ENCODE measurements at regions not wholly inside any gene's neighbourhood (a gene's known extent, or its start where the extent isn't known, plus 50 kb on each side); places are given as distances from the start of the nearest gene placed in this dataset.

GRCh38 chr13:99911965-99912566 lies 59.5 kb downstream of the ZIC5 start:
- Mint-ChIP-seq H3K4me3 (no peak overlapping the region), H3K27me3 (peaks cover 22% of the 10 kb centered on the region), H3K9me3 (peaks cover 0 to 3% (median 0%) of the 10 kb centered on the region in 3 donors), H3K36me3 (peaks cover 2% of the 10 kb centered on the region), H3K4me1 (peaks cover 0 to 2% (median 2%) of the 10 kb centered on the region in 3 donors), H3K27ac (no peak overlapping the region)

GRCh38 chr13:99911069-99911964 lies 60.2 kb downstream of the ZIC5 start:
- Mint-ChIP-seq H3K36me3 (peaks cover 2% of the 10 kb centered on the region), H3K4me1 (no peaks in the 10 kb centered on the region), H3K9me3 (peaks cover 0 to 3% (median 0%) of the 10 kb centered on the region in 3 donors), H3K27ac (peak overlapping the region in 1 of 3 donors; percentile 38), H3K27me3 (peaks cover 21% of the 10 kb centered on the region), H3K4me3 (no peak overlapping the region)

- Mint-ChIP-seq H3K4me1 (no peaks in the 10 kb centered on the region), H3K27me3 (peaks cover 26% of the 10 kb centered on the region), H3K4me3 (no peak overlapping the region), H3K27ac (no peak overlapping the region), H3K9me3 (peaks cover 0 to 3% (median 0%) of the 10 kb centered on the region in 3 donors), H3K36me3 (peaks cover 2% of the 10 kb centered on the region)
These were observed 61.5 kb downstream of the ZIC5 start for GRCh38 chr13:99909836-99910619.

GRCh38 chr13:99909097-99909835 lies 62.3 kb downstream of the ZIC5 start:
- H3K9me3 Mint-ChIP-seq, result peaks cover 0 to 3% (median 0%) of the 10 kb centered on the region in 3 donors
- peaks cover 2% of the 10 kb centered on the region for H3K36me3 Mint-ChIP-seq
- no peak overlapping the region for H3K4me3 Mint-ChIP-seq
- H3K27ac Mint-ChIP-seq, result no peak overlapping the region
- no peaks in the 10 kb centered on the region for H3K4me1 Mint-ChIP-seq
- H3K27me3 Mint-ChIP-seq, result peaks cover 26% of the 10 kb centered on the region

GRCh38 chr13:99908140-99908803 lies 63.3 kb downstream of the ZIC5 start:
- Mint-ChIP-seq H3K4me1 (no peaks in the 10 kb centered on the region), H3K27me3 (peaks cover 31% of the 10 kb centered on the region)

GRCh38 chr13:99907627-99908026 lies 63.9 kb downstream of the ZIC5 start:
- Mint-ChIP-seq H3K27me3 (peaks cover 37% of the 10 kb centered on the region), H3K4me3 (no peak overlapping the region)

More at GRCh38 chr13:99908140-99908803, 63.3 kb downstream of the ZIC5 start:
- Mint-ChIP-seq H3K36me3 (peaks cover 2% of the 10 kb centered on the region), H3K9me3 (peaks cover 0 to 3% (median 0%) of the 10 kb centered on the region in 3 donors), H3K4me3 (no peak overlapping the region), H3K27ac (no peak overlapping the region)

GRCh38 chr13:99907038-99907437 lies 64.5 kb downstream of the ZIC5 start:
- peaks cover 34% of the 10 kb centered on the region for H3K27me3 Mint-ChIP-seq
- H3K36me3 Mint-ChIP-seq, result peaks cover 2% of the 10 kb centered on the region
- H3K4me1 Mint-ChIP-seq, result no peaks in the 10 kb centered on the region
- no peak overlapping the region for H3K4me3 Mint-ChIP-seq
- peaks cover 0 to 5% (median 0%) of the 10 kb centered on the region in 3 donors for H3K9me3 Mint-ChIP-seq
- H3K27ac Mint-ChIP-seq, result no peak overlapping the region

More at GRCh38 chr13:99907627-99908026, 63.9 kb downstream of the ZIC5 start:
- H3K36me3 Mint-ChIP-seq, result peaks cover 2% of the 10 kb centered on the region
- no peak overlapping the region for H3K27ac Mint-ChIP-seq
- no peaks in the 10 kb centered on the region for H3K4me1 Mint-ChIP-seq
- H3K9me3 Mint-ChIP-seq, result peaks cover 0 to 5% (median 0%) of the 10 kb centered on the region in 3 donors

- no peaks in the 10 kb centered on the region for H3K36me3 Mint-ChIP-seq
- H3K9me3 Mint-ChIP-seq, result peaks cover 0 to 2% (median 0%) of the 10 kb centered on the region in 3 donors
- H3K27ac Mint-ChIP-seq, result no peak overlapping the region
- no peak overlapping the region for H3K4me3 Mint-ChIP-seq
- peaks cover 27% of the 10 kb centered on the region for H3K27me3 Mint-ChIP-seq
- H3K4me1 Mint-ChIP-seq, result no peaks in the 10 kb centered on the region
These were observed 65.8 kb downstream of the ZIC5 start for GRCh38 chr13:99905814-99906213.

- peaks cover 30% of the 10 kb centered on the region for H3K27me3 Mint-ChIP-seq
- peaks cover 0 to 2% (median 0%) of the 10 kb centered on the region in 3 donors for H3K9me3 Mint-ChIP-seq
- H3K4me3 Mint-ChIP-seq, result no peak overlapping the region
- H3K4me1 Mint-ChIP-seq, result no peaks in the 10 kb centered on the region
- no peaks in the 10 kb centered on the region for H3K36me3 Mint-ChIP-seq
- H3K27ac Mint-ChIP-seq, result no peak overlapping the region
These were observed 66.3 kb downstream of the ZIC5 start for GRCh38 chr13:99905224-99905623.

- Mint-ChIP-seq H3K9me3 (peaks cover 0 to 2% (median 0%) of the 10 kb centered on the region in 3 donors), H3K4me3 (no peak overlapping the region), H3K36me3 (no peaks in the 10 kb centered on the region), H3K27me3 (peaks cover 42% of the 10 kb centered on the region), H3K27ac (no peak overlapping the region), H3K4me1 (no peaks in the 10 kb centered on the region)
These were observed 68.4 kb downstream of the ZIC5 start for GRCh38 chr13:99903140-99903539.

GRCh38 chr13:99902657-99903056 lies 68.9 kb downstream of the ZIC5 start:
- peaks cover 0 to 2% (median 0%) of the 10 kb centered on the region in 3 donors for H3K9me3 Mint-ChIP-seq
- H3K27ac Mint-ChIP-seq, result no peak overlapping the region
- no peaks in the 10 kb centered on the region for H3K4me1 Mint-ChIP-seq
- H3K4me3 Mint-ChIP-seq, result no peak overlapping the region
- H3K36me3 Mint-ChIP-seq, result no peaks in the 10 kb centered on the region
- peaks cover 47% of the 10 kb centered on the region for H3K27me3 Mint-ChIP-seq

GRCh38 chr13:99900960-99901359 lies 70.6 kb downstream of the ZIC5 start:
- Mint-ChIP-seq H3K4me3 (no peak overlapping the region), H3K9me3 (peaks cover 0 to 2% (median 0%) of the 10 kb centered on the region in 3 donors), H3K36me3 (no peaks in the 10 kb centered on the region), H3K27me3 (peaks cover 55% of the 10 kb centered on the region), H3K4me1 (no peaks in the 10 kb centered on the region), H3K27ac (no peak overlapping the region)

- Mint-ChIP-seq H3K4me3 (peak overlapping the region in 1 of 4 donors; percentile 1), H3K27ac (no peak overlapping the region), H3K36me3 (no peaks in the 10 kb centered on the region), H3K4me1 (peaks cover 11 to 19% (median 14%) of the 10 kb centered on the region in 3 donors), H3K27me3 (peaks cover 65% of the 10 kb centered on the region), H3K9me3 (peaks cover 0 to 5% (median 0%) of the 10 kb centered on the region in 3 donors)
These were observed 73.1 kb downstream of the ZIC5 start for GRCh38 chr13:99898421-99898820.

GRCh38 chr13:99897076-99897440 lies 74.5 kb downstream of the ZIC5 start:
- Mint-ChIP-seq H3K4me1 (peaks cover 11 to 26% (median 18%) of the 10 kb centered on the region in 3 donors), H3K4me3 (peak overlapping the region in 3 of 4 donors; percentile 6 to 45 (median 40)), H3K36me3 (no peaks in the 10 kb centered on the region), H3K27me3 (peaks cover 60% of the 10 kb centered on the region), H3K27ac (no peak overlapping the region), H3K9me3 (peaks cover 0 to 3% (median 0%) of the 10 kb centered on the region in 3 donors)

Data from IgD-negative memory B cell (primary cell).